ENCODE measurements at regions not wholly inside any gene's neighbourhood (a gene's known extent, or its start where the extent isn't known, plus 50 kb on each side); places are given as distances from the start of the nearest gene placed in this dataset.

DNA sequence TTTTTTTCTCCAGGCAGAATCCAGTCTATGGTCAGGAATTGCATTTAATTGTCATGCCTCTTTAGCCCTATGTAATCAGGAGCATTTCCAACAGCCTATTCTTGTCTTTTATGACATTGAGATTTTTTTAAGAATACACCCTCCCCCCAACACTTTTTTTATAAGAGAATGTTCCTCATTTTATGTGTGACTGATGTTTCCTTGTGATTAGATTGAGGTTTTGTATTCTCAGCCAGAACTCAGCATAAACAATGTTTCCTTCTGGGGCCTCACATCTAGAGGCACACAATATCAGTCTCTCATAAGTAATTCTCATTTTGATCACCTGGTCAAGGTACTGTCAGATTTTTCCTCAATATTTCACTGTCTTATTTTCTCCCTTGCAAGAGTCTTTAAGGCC is 193.4 kb upstream of the PDE1C start:
- Histone ChIP-seq H3K4me3 (no peak overlapping the region), H3K27me3 (no peaks in the 10 kb centered on the region), H3K4me1 (replicated peaks in 1 of 2) (no peaks in the 10 kb centered on the region), H3K9me3 (replicated peaks in 1 of 3) (no peaks in the 10 kb centered on the region), H3K36me3 (replicated peaks in 1 of 2) (no peaks in the 10 kb centered on the region), H3K27ac (no peak overlapping the region)
- DNase-seq: no peak
- intact Hi-C loops (cut with DNase I): no loop called here
- TF ChIP-seq, protein P1, sequence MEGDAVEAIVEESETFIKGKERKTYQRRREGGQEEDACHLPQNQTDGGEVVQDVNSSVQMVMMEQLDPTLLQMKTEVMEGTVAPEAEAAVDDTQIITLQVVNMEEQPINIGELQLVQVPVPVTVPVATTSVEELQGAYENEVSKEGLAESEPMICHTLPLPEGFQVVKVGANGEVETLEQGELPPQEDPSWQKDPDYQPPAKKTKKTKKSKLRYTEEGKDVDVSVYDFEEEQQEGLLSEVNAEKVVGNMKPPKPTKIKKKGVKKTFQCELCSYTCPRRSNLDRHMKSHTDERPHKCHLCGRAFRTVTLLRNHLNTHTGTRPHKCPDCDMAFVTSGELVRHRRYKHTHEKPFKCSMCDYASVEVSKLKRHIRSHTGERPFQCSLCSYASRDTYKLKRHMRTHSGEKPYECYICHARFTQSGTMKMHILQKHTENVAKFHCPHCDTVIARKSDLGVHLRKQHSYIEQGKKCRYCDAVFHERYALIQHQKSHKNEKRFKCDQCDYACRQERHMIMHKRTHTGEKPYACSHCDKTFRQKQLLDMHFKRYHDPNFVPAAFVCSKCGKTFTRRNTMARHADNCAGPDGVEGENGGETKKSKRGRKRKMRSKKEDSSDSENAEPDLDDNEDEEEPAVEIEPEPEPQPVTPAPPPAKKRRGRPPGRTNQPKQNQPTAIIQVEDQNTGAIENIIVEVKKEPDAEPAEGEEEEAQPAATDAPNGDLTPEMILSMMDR (IDR thresholded peaks at IDR 0.05): no peak
- TF ChIP-seq POLR2A (IDR thresholded peaks at IDR 0.05): no peak

DNA sequence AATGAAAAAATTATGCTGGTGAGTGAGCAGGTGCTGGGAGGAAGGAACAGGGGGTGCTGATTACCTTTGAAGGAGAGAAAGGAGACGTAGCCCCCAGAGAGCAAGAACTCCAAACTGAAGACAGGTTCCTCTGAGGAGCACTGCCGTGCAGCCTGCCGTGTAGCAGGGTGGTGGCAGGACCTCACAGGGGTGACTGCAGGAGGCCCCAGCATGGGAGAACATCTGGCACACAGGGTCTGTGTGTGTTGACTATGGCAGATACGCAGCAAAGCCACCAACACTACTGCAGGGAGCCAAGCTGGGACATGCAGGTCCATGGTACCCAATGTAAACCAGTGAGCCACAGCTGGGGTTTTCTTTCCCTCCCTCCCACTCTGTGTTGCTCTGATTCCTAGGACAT is 192.1 kb upstream of the PDE1C start:
- no peak for TF ChIP-seq POLR2A (IDR thresholded peaks at IDR 0.05)
- TF ChIP-seq, protein P1 (IDR thresholded peaks at IDR 0.05): no peak
- H3K4me1 ChIP-seq (replicated peaks in 1 of 2): no peaks in the 10 kb centered on the region
- no peaks in the 10 kb centered on the region for H3K27me3 ChIP-seq
- WGBS, 4 donors: 61 to 79% (median 67%) methylated on average over 2 to 4 of the region's 4 CpGs
- no peaks in the 10 kb centered on the region for H3K36me3 ChIP-seq (replicated peaks in 1 of 2)
- no peaks in the 10 kb centered on the region for H3K9me3 ChIP-seq (replicated peaks in 1 of 3)
- no peak for DNase-seq
- intact Hi-C loops (cut with DNase I): no loop called here
- no peak overlapping the region for H3K4me3 ChIP-seq
- H3K27ac ChIP-seq: no peak overlapping the region

DNA sequence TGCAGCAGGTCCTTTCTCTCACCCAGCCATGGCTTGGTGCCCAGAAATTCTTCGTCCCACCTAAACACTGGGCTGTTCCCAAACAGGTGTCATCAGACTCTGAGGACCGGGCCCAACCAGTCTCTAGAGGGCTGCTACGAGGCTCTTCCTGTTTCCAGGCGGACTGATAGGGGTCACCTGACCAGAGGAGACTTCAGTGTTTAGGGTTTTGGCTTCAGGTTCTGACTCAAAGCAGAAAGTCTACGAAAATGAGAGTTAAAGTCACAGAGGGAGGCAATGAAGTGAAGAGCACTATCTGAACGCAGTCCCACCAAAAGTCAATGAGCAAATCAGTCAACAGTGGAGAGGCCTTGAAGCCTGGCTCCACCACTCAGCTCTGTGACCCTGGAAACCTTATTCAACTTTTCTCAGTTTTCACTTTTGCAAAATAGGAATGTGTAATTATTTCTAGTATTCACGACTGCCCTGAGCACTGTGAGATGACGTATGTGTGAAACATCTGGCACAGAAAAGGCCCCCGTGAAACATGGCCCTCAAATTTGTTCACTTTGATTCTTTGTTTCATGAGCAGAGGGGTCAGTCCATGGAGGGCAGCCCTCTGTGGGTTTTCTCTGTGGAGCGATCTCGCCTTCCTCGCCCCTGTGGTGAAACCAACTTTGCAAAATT is 189.9 kb upstream of the PDE1C start:
- no peaks in the 10 kb centered on the region for H3K9me3 ChIP-seq (replicated peaks in 1 of 3)
- intact Hi-C loops (cut with DNase I): no loop called here
- H3K4me3 ChIP-seq: no peak overlapping the region
- DNase-seq: no peak
- no peaks in the 10 kb centered on the region for H3K27me3 ChIP-seq
- H3K27ac ChIP-seq: no peak overlapping the region
- TF ChIP-seq POLR2A (IDR thresholded peaks at IDR 0.05): no peak
- TF ChIP-seq, protein P1 (IDR thresholded peaks at IDR 0.05): no peak
- 68 to 85% (median 70%) methylated on average over 12 of the region's 12 CpGs for WGBS, 4 donors
- no peaks in the 10 kb centered on the region for H3K36me3 ChIP-seq (replicated peaks in 1 of 2)
- no peaks in the 10 kb centered on the region for H3K4me1 ChIP-seq (replicated peaks in 1 of 2)

DNA sequence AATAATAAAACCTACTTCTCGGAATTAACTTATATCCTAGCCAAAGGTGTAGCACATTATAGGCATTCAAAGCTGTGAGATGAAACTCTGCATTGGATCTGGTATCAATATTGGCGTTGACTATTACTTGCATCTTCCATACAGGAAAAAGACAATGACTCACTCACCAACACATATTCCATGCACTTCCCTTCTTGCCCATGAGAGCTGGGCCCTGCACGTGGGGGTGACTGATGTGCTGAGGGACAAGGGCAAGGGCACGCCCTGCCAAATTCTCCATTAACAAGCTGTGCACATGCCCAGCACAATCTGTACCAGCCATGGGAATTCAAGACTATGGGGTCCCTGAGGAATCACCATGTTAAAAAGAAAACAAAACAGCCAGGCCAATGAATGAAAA is 188.1 kb upstream of the PDE1C start:
- Histone ChIP-seq H3K9me3 (replicated peaks in 1 of 3) (no peaks in the 10 kb centered on the region), H3K27me3 (no peaks in the 10 kb centered on the region), H3K36me3 (replicated peaks in 1 of 2) (no peaks in the 10 kb centered on the region), H3K27ac (no peak overlapping the region), H3K4me3 (no peak overlapping the region), H3K4me1 (replicated peaks in 1 of 2) (no peaks in the 10 kb centered on the region)
- DNase-seq: no peak
- intact Hi-C loops (cut with DNase I): no loop called here
- TF ChIP-seq POLR2A (IDR thresholded peaks at IDR 0.05): no peak
- TF ChIP-seq, protein P1 (IDR thresholded peaks at IDR 0.05): no peak
- WGBS, 4 donors: 61 to 80% (median 68%) methylated on average over 4 of the region's 4 CpGs
